CD4-positive, alpha-beta T cell treated with Interleukin-10 for 1 hour (primary cell): ENCODE measurements at regions not wholly inside any gene's neighbourhood (a gene's known extent, or its start where the extent isn't known, plus 50 kb on each side); places are given as distances from the start of the nearest gene placed in this dataset.
A peak's percentile ranks its signal among the peaks of the same experiment; 100 is the strongest.
"Not testable (repeated sequence)": the region's sequence is repeated elsewhere in the genome, so short reads cannot be mapped to it uniquely, and the experiment has no call there.

Experiments used
- DNase-seq: peaks from one replicate; pipeline ENCODE4 v3.0.0-alpha.2; 2020

- no peak for DNase-seq
Observed at GRCh38 chr3:153319705-153320554, 157.9 kb downstream of the RAP2B start.

GRCh38 chr3:153320585-153321128 is 158.6 kb downstream of the RAP2B start:
- DNase-seq, result no peak

- no peak for DNase-seq
Observed at GRCh38 chr3:153328690-153329089, 166.7 kb downstream of the RAP2B start.

- no peak for DNase-seq
Observed at GRCh38 chr3:153330901-153331300, 168.9 kb downstream of the RAP2B start.

GRCh38 chr3:153331676-153332075 is 169.7 kb downstream of the RAP2B start:
- no peak for DNase-seq

GRCh38 chr3:153334558-153334957 is 172.5 kb downstream of the RAP2B start:
- no peak for DNase-seq

- DNase-seq, result no peak
Observed at GRCh38 chr3:153337369-153337768, 175.3 kb downstream of the RAP2B start.

- no peak for DNase-seq
Observed at GRCh38 chr3:153338487-153338886, 176.5 kb downstream of the RAP2B start.

GRCh38 chr3:153339065-153339464 is 177.0 kb downstream of the RAP2B start:
- DNase-seq, result no peak

GRCh38 chr3:153343988-153344782 is 182.2 kb downstream of the RAP2B start:
- DNase-seq, result no peak

GRCh38 chr3:153348457-153349107 is 186.6 kb downstream of the RAP2B start:
- DNase-seq, result no peak

DNA sequence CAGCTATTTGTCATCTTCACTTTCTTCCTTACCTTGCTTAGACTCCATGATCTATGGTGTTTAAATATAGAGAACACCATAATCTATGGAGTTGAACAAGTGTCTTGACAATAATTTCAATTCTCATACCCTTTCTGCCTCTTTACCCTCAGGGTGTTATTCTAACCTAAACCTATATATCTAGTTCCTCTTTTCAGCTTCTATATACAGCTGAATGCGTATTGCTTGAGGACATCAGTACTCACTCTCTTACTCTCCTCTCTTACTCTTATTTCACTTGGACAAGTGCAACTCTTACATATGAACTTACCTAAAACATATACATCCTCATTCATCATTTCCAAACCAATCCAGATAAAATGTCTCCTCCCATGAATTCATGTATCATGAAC is 187.1 kb downstream of the RAP2B start:
- no peak for DNase-seq

GRCh38 chr3:153350420-153350819 is 188.4 kb downstream of the RAP2B start:
- DNase-seq, result no peak

DNA sequence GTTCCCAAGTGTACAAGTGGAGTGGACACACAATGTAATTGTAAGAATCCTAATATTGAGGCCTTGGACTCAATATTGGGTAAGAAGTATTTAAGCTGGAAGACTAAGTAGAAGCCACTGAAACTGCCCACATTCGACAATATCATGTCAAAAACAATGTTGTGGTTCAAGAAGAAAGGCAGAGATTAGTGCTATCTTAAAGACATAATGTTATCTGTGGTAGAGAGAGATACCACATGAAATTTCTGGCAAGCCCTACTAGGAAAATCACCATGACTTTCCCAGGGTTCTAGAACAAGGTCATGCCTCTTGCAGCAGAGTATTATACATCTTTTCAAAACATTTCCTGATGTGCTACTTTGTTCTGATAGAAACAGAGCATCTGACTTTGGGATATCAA is 192.6 kb downstream of the RAP2B start:
- no peak for DNase-seq

GRCh38 chr3:153355559-153355958 is 193.5 kb downstream of the RAP2B start:
- DNase-seq, result no peak

DNA sequence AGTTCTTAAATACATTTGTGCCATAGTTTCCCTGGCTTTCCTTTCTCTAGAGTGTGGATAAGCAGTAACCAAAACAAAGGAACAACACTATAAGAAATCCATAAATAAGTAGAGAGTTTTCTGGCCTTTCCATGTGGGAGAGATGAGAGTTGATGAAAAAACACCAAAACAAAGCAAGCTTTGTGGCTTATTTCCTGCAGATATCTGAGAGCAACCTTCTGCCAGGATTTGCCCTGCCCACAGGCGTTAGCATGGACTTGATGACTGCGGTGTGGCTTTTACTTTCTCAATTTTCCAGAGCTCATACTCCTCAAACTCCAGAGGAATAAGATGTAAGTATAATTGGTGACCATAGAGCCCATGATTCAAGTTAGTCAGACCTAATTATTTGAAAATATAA is 194.9 kb downstream of the RAP2B start:
- no peak for DNase-seq

GRCh38 chr3:153357436-153357835 is 195.4 kb downstream of the RAP2B start:
- no peak for DNase-seq

- DNase-seq, result no peak
Observed at GRCh38 chr3:153369561-153370374, 207.7 kb downstream of the RAP2B start.

GRCh38 chr3:153370680-153371079 is 208.7 kb downstream of the RAP2B start:
- no peak for DNase-seq

- DNase-seq, result no peak
Observed at GRCh38 chr3:153372326-153372725, 210.3 kb downstream of the RAP2B start.

DNA sequence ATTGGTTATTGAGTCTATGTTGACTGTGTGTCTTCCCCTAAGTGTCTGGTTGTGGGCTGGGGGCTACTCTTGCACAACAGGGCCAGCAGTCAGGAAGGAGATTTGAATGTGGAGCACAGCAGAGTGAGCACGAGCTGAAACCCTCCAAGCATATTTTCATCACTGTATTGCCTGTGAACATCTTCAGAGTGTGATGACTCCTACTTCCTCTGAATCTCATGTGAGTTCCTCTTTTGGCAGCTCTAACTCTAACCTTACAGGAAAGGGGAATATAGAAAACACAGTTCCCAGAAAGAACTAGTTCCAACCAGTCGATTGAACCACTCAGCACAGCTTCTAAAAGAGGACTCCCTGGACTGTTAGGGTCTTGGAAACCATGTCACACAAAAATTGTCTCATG is 211.6 kb downstream of the RAP2B start:
- peak; percentile 2 for DNase-seq

GRCh38 chr3:153378366-153378765 is 216.3 kb downstream of the RAP2B start:
- DNase-seq, result not testable (repeated sequence)
